ENCODE measurements at regions not wholly inside any gene's neighbourhood (a gene's known extent, or its start where the extent isn't known, plus 50 kb on each side); places are given as distances from the start of the nearest gene placed in this dataset.

- POLR2A ChIA-PET, result interaction anchor here (0.5 kb wide), 1 partner anchor 9 kb away, joined by 3 read pairs; no protein-coding TSS in a partner anchor
Measured at GRCh38 chr7:26071622-26072456, 80.2 kb upstream of the NFE2L3 start.

DNA sequence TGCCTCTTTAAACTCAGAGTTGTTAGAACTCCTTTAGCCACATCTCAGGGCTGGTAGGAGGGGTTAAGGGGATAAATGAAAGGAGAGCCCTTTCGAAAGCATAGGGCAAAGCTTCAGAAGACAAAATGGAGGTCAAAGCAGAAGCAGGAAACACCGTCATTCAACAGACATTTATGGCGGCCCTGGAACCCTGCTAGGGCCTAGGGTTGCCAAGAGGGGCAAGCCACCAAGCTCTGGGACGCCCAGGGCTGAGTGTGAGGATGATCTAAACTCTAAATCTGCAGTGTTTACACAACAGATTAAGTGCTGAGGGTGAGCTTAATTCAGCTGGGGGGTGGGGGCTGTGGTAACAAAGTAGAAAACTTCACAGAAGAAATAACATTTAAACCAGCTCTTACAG lies 79.0 kb upstream of the NFE2L3 start:
- H3K27me3 Mint-ChIP-seq, result peaks cover 21% of the 10 kb centered on the region
- H3K36me3 Mint-ChIP-seq (ENCODE audit: low read depth), result no peaks in the 10 kb centered on the region
- TF ChIP-seq, protein P1, sequence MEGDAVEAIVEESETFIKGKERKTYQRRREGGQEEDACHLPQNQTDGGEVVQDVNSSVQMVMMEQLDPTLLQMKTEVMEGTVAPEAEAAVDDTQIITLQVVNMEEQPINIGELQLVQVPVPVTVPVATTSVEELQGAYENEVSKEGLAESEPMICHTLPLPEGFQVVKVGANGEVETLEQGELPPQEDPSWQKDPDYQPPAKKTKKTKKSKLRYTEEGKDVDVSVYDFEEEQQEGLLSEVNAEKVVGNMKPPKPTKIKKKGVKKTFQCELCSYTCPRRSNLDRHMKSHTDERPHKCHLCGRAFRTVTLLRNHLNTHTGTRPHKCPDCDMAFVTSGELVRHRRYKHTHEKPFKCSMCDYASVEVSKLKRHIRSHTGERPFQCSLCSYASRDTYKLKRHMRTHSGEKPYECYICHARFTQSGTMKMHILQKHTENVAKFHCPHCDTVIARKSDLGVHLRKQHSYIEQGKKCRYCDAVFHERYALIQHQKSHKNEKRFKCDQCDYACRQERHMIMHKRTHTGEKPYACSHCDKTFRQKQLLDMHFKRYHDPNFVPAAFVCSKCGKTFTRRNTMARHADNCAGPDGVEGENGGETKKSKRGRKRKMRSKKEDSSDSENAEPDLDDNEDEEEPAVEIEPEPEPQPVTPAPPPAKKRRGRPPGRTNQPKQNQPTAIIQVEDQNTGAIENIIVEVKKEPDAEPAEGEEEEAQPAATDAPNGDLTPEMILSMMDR (IDR thresholded peaks at IDR 0.05), result no peak
- CTCF ChIA-PET, result no interaction called here
- no peak for DNase-seq
- intact Hi-C loops (cut with micrococcal nuclease), result no loop called here
- POLR2A ChIA-PET, result no interaction called here
- H3K9me3 Mint-ChIP-seq, result no peaks in the 10 kb centered on the region
- no peaks in the 10 kb centered on the region for H3K4me1 Mint-ChIP-seq
- ATAC-seq (ENCODE audit: low read depth), result no peak
- no peak overlapping the region for H3K27ac Mint-ChIP-seq
- H3K4me3 Mint-ChIP-seq, result no peak overlapping the region

More at GRCh38 chr7:26071622-26072456, 80.2 kb upstream of the NFE2L3 start:
- Mint-ChIP-seq H3K9me3 (no peaks in the 10 kb centered on the region), H3K4me3 (no peak overlapping the region), H3K27me3 (peaks cover 19% of the 10 kb centered on the region), H3K27ac (no peak overlapping the region), H3K36me3 (ENCODE audit: low read depth) (no peaks in the 10 kb centered on the region), H3K4me1 (no peaks in the 10 kb centered on the region)
- TF ChIP-seq, protein P1 (IDR thresholded peaks at IDR 0.05), result no peak
- ATAC-seq (ENCODE audit: low read depth) (no peak), DNase-seq (no peak)
- intact Hi-C loops (cut with micrococcal nuclease), result no loop called here
- CTCF ChIA-PET, result no interaction called here

- TF ChIP-seq, protein P1 (IDR thresholded peaks at IDR 0.05), result no peak
- POLR2A ChIA-PET, result no interaction called here
- ATAC-seq (ENCODE audit: low read depth) (no peak), DNase-seq (no peak)
- CTCF ChIA-PET, result no interaction called here
- Mint-ChIP-seq H3K27me3 (peaks cover 30% of the 10 kb centered on the region), H3K4me3 (no peak overlapping the region), H3K36me3 (ENCODE audit: low read depth) (no peaks in the 10 kb centered on the region), H3K9me3 (no peaks in the 10 kb centered on the region), H3K27ac (no peak overlapping the region), H3K4me1 (peaks cover 7% of the 10 kb centered on the region)
- intact Hi-C loops (cut with micrococcal nuclease), result loop anchor here (5.0 kb wide), 2 partner anchors 183 to 217 kb away; partner anchors contain the start of gene SNX10
Measured at GRCh38 chr7:26074919-26075318, 77.1 kb upstream of the NFE2L3 start.

GRCh38 chr7:26076691-26077090 lies 75.3 kb upstream of the NFE2L3 start:
- Mint-ChIP-seq H3K4me1 (peaks cover 7% of the 10 kb centered on the region), H3K4me3 (no peak overlapping the region), H3K27me3 (peaks cover 36% of the 10 kb centered on the region), H3K9me3 (no peaks in the 10 kb centered on the region), H3K36me3 (ENCODE audit: low read depth) (no peaks in the 10 kb centered on the region), H3K27ac (no peak overlapping the region)
- ATAC-seq (ENCODE audit: low read depth) (no peak), DNase-seq (no peak)
- intact Hi-C loops (cut with micrococcal nuclease), result loop anchor here (5.0 kb wide), 2 partner anchors 184 to 216 kb away; partner anchors contain the start of gene SNX10
- CTCF ChIA-PET, result interaction anchor here (1.5 kb wide), 1 partner anchor 289 kb away, joined by 4 read pairs; no protein-coding TSS in a partner anchor
- TF ChIP-seq, protein P1 (IDR thresholded peaks at IDR 0.05), result no peak
- POLR2A ChIA-PET, result no interaction called here
